GM12891 (cell line): ENCODE measurements at regions not wholly inside any gene's neighbourhood (a gene's known extent, or its start where the extent isn't known, plus 50 kb on each side); places are given as distances from the start of the nearest gene placed in this dataset.

Experiments
- POLR2A ChIP-seq: IDR thresholded peaks from 2 replicates; pipeline ENCODE4 v1.6.1; 2011; ENCODE audit warnings: low read depth, low read length, control low read depth
- POLR2AphosphoS5 ChIP-seq: IDR thresholded peaks from 2 replicates; pipeline ENCODE4 v1.6.1; 2011; ENCODE audit warnings: low read depth, low read length, control low read depth
- TAF1 ChIP-seq: IDR thresholded peaks from 2 replicates; pipeline ENCODE4 v1.6.1; 2011; ENCODE audit warnings: low read depth, low read length, control low read depth

GRCh38 chr1:82503822-82504221, 703.1 kb downstream of the ADGRL2 start:
- no peak for TF ChIP-seq POLR2A
- no peak for TF ChIP-seq POLR2AphosphoS5
- TF ChIP-seq TAF1, result no peak
